ENCODE measurements at regions not wholly inside any gene's neighbourhood (a gene's known extent, or its start where the extent isn't known, plus 50 kb on each side); places are given as distances from the start of the nearest gene placed in this dataset.

GRCh38 chr1:215002471-215002870 lies 80.1 kb upstream of the KCNK2 start:
- Histone ChIP-seq H4K20me1 (ENCODE audit: insufficient read depth) (no peaks in the 10 kb centered on the region), H3K27me3 (ENCODE audit: insufficient read depth, low read depth) (no peaks in the 10 kb centered on the region), H3K9ac (no peak overlapping the region), H3K79me2 (ENCODE audit: insufficient read depth, low read depth) (no peaks in the 10 kb centered on the region), H3K4me3 (IDR thresholded peaks at IDR 0.05; ENCODE audit: insufficient read depth, low read depth, low read length) (no peak overlapping the region), H3K27ac (no peak overlapping the region), H3K4me1 (ENCODE audit: low read depth, poor library complexity, severe bottlenecking) (no peaks in the 10 kb centered on the region), H2AFZ (ENCODE audit: low read depth) (no peak overlapping the region), H3K36me3 (ENCODE audit: insufficient read depth) (no peaks in the 10 kb centered on the region), H3K4me2 (no peak overlapping the region)
- TF ChIP-seq CTCF (conservative IDR thresholded peaks at IDR 0.05; ENCODE audit: low read depth, low read length) = no peak

- H3K4me3 ChIP-seq (IDR thresholded peaks at IDR 0.05; ENCODE audit: insufficient read depth, low read depth, low read length) = no peak overlapping the region
- H3K4me1 ChIP-seq (ENCODE audit: low read depth, poor library complexity, severe bottlenecking) = no peaks in the 10 kb centered on the region
- no peaks in the 10 kb centered on the region for H4K20me1 ChIP-seq (ENCODE audit: insufficient read depth)
- no peak overlapping the region for H3K4me2 ChIP-seq
- no peak overlapping the region for H3K27ac ChIP-seq
- no peak for TF ChIP-seq CTCF (conservative IDR thresholded peaks at IDR 0.05; ENCODE audit: low read depth, low read length)
- H2AFZ ChIP-seq (ENCODE audit: low read depth) = no peak overlapping the region
- H3K36me3 ChIP-seq (ENCODE audit: insufficient read depth) = no peaks in the 10 kb centered on the region
- no peaks in the 10 kb centered on the region for H3K79me2 ChIP-seq (ENCODE audit: insufficient read depth, low read depth)
- H3K27me3 ChIP-seq (ENCODE audit: insufficient read depth, low read depth) = no peaks in the 10 kb centered on the region
- no peak overlapping the region for H3K9ac ChIP-seq
These were observed 78.9 kb upstream of the KCNK2 start for GRCh38 chr1:215003686-215004085.

- no peaks in the 10 kb centered on the region for H4K20me1 ChIP-seq (ENCODE audit: insufficient read depth)
- TF ChIP-seq CTCF (conservative IDR thresholded peaks at IDR 0.05; ENCODE audit: low read depth, low read length) = no peak
- H3K4me3 ChIP-seq (IDR thresholded peaks at IDR 0.05; ENCODE audit: insufficient read depth, low read depth, low read length) = no peak overlapping the region
- H3K27me3 ChIP-seq (ENCODE audit: insufficient read depth, low read depth) = no peaks in the 10 kb centered on the region
- no peak overlapping the region for H3K9ac ChIP-seq
- H3K36me3 ChIP-seq (ENCODE audit: insufficient read depth) = no peaks in the 10 kb centered on the region
- no peak overlapping the region for H2AFZ ChIP-seq (ENCODE audit: low read depth)
- H3K4me2 ChIP-seq = no peak overlapping the region
- no peaks in the 10 kb centered on the region for H3K4me1 ChIP-seq (ENCODE audit: low read depth, poor library complexity, severe bottlenecking)
- no peaks in the 10 kb centered on the region for H3K79me2 ChIP-seq (ENCODE audit: insufficient read depth, low read depth)
- no peak overlapping the region for H3K27ac ChIP-seq
These were observed 78.3 kb upstream of the KCNK2 start for GRCh38 chr1:215004121-215004827.

GRCh38 chr1:215005078-215005477 lies 77.5 kb upstream of the KCNK2 start:
- no peaks in the 10 kb centered on the region for H3K4me1 ChIP-seq (ENCODE audit: low read depth, poor library complexity, severe bottlenecking)
- no peak overlapping the region for H3K27ac ChIP-seq
- H3K4me3 ChIP-seq (IDR thresholded peaks at IDR 0.05; ENCODE audit: insufficient read depth, low read depth, low read length) = no peak overlapping the region
- no peak for TF ChIP-seq CTCF (conservative IDR thresholded peaks at IDR 0.05; ENCODE audit: low read depth, low read length)
- no peaks in the 10 kb centered on the region for H4K20me1 ChIP-seq (ENCODE audit: insufficient read depth)
- no peaks in the 10 kb centered on the region for H3K79me2 ChIP-seq (ENCODE audit: insufficient read depth, low read depth)
- no peak overlapping the region for H3K4me2 ChIP-seq
- H3K9ac ChIP-seq = no peak overlapping the region
- H2AFZ ChIP-seq (ENCODE audit: low read depth) = no peak overlapping the region
- no peaks in the 10 kb centered on the region for H3K27me3 ChIP-seq (ENCODE audit: insufficient read depth, low read depth)
- no peaks in the 10 kb centered on the region for H3K36me3 ChIP-seq (ENCODE audit: insufficient read depth)
